Kidney capillary endothelial cell (primary cell): ENCODE measurements at regions not wholly inside any gene's neighbourhood (a gene's known extent, or its start where the extent isn't known, plus 50 kb on each side); places are given as distances from the start of the nearest gene placed in this dataset.
A peak's percentile ranks its signal among the peaks of the same experiment; 100 is the strongest.
"Not testable (repeated sequence)": the region's sequence is repeated elsewhere in the genome, so short reads cannot be mapped to it uniquely, and the experiment has no call there.

Experiments
- DNase-seq: peaks from one replicate; pipeline ENCODE4 v3.0.0-alpha.2; 2018; ENCODE audit warnings: low spot score

- not testable (repeated sequence) for DNase-seq
These were observed 111.3 kb downstream of the NPIPB11 start for GRCh38 chr16:29294951-29295795.

- DNase-seq = not testable (repeated sequence)
These were observed 112.0 kb downstream of the NPIPB11 start for GRCh38 chr16:29294400-29294933.

- not testable (repeated sequence) for DNase-seq
These were observed 113.0 kb downstream of the NPIPB11 start for GRCh38 chr16:29293545-29293944.

DNA sequence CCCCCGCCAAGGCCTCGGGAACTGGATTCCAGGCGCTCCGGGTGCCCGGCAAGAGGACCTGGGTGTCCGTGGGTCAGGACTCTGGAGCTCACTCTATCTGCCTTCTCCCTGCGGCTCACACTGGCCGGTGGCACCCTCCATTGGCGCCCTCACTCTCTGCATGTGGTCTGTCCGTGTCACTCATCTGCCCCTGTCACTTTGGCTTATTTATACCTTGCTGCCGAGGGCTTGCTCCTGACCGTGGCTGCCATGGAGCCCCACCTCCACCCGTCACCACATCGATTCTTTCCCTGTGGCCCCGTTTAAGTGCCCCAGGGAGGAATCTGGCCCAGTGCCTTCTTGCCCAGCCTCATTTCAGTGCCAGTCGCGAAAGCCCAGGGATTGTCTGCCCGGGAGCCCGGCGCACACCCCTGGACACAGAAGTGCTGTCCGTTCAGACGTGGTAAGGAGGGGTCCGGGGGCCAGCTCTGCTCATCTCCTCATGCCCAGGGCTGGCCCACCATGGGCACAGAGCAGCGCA lies 113.5 kb downstream of the NPIPB11 start:
- DNase-seq = not testable (repeated sequence)

DNA sequence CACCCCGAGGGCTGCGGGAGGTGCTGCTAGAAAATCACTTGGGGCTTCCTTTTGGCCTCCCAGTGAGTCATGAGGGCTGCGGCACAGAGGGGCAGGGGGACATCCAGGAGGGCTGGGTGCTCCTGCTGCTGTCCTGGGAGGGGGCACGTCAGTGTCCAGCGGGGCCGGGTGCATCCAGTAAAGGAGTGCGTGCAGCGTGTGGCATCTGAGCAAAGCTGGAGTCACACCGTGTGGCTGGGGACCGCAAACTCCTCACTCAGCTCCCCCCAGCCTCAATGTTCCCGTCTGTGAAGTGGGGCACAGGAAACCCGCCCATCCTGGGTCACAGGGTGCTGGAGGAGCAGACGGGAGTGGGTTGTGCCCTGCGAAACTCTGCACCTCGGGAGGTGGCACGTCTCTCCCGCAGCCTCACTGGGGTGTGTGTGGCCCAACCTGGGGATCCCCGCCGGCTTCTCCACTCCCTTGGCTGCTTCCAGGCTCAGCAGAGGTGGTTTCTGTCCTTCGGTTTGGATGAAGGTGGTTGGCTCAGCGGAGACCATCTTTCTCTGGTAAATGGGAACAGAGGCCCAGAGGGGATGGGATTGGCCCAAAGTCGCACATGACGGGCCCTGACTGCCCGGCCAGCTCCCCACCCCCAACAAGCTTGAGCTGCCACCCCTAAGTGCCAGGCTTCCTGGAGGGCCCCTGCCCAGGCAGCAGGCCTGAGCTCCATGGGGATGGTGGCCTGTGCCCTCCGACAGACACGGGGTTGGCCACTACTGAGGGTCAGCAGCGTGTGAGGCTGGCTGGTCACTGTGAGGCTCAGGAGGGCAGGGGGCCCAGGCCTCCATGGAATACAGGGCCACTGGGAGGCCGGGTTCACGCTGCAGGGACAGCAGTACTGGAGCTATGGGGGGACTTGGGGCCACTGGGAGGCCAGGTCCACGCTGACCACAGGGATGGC lies 114.9 kb downstream of the NPIPB11 start:
- DNase-seq = not testable (repeated sequence)

GRCh38 chr16:29290631-29291247 lies 115.8 kb downstream of the NPIPB11 start:
- DNase-seq = peak; percentile 93

DNA sequence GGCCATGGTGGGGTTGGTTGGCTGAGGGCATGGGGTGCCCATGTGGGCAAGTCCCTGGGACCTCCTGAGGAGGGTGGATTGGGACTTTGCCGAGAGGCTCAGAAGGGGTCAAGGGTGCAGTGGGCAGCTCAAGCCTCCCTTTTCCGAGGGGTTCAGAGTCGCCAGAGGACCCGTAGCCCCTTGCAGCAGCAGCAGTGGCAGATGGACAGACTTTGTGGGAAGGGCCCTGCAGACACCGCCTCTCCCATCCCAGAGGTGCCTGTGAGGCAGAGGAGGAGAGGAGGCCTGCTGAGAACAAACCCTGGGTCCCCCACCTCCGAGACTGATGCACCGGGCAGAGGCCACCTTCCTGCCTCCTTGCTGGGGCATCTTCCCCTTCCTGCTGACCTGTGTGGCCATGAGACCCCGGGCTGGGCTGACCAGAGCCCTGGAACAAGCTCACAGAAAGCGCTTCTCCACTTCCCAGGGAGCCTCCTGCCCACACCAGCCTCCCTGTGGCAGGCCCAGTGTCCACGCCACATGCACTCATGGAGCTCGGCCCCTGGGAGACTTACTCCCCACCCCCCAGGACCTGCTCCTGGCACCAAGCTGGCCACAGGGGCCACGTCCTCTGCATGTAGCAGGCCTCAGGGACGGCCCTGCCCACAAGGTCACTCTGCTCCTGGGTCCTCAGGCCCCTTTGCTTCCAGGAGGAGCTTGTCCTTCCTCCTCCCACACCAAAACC lies 116.8 kb downstream of the NPIPB11 start:
- DNase-seq = not testable (repeated sequence)

DNA sequence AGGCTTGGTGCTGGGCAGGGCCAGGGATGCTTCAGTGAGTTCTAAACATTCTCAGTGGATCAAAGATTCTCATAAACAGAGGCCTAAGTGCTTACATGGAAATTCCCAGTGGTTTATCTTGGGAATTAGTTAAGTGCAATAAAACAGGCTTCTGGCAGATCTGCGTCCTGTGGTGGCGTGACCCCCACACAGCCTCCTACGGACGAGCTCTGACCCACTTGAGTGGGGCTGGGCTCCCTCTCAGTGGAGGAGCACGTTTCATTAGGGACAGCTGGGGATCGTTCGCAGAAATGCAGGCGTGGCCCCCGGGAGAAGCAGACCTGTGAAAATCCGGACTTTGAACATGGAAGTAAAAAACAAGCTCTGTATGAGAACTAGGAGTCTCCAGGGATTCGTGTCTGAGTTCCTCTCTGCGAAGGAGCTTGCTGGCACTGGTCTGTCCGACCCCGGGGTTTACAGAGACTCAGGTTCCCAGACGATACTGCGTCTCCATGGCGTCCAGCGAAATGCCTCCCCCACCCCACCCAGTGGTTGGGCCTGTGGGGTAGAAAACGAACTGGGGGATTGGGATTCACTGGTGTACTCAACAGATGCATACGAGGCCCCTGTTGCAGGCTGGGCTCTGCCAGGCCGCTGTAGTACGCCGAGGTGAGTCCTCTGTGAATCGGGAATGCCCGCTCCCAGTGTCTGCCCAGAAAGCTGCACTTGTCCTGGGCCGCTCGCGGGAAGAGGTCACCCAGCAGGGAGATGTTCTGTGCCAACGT lies 117.6 kb downstream of the NPIPB11 start:
- DNase-seq = not testable (repeated sequence)

DNA sequence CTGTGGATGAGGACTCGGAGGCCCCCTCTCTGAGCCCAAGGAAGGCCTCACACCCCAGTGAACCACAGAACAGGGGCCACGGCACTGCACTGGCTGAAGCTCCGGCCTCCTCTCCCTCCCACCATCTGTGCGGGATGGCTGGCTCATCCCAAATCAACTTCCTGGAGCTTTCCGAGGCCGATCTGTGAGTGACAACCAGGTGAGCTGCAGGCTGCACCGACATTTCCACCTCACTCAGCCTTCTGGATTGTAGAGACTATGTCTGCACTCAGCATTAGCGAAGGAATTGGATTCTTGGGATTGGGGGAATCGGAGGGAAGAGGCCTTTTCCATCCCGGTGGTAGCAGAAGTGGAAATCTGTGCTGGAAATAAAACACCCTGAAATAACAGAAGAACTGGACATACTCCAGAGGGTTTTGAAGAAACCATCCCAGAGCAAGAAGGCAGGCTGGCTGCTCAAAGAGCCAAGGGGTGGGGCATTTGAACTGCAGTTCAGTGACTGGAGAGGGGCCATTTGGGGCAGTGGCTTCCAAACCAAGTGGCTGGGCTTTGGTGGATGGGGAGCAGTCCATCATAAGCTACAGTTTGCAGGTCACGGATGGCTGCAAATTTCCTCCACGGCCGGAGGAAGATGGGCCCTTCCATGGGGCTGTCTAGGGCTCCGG lies 118.5 kb downstream of the NPIPB11 start:
- DNase-seq = not testable (repeated sequence)

DNA sequence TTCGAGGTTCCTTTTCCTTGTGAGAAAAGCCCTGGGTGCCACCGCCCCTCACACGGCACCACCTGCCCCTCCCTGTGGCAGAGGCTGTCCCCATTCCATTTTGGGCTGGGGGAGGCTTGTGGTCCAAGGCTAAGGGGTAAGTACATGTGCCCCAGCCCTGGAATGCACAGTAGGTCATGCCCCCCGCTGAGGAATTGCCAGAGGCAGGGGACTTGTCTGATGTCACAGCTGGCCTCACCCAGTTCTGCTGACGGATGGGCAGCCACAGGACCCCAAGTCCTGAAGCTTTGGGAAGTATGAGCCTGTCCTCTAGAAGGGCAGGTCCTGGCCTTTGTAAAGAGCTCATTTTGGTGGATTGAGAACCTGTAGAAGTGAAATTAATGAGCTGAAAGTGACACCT lies 119.3 kb downstream of the NPIPB11 start:
- not testable (repeated sequence) for DNase-seq

GRCh38 chr16:29286796-29287195 lies 119.7 kb downstream of the NPIPB11 start:
- not testable (repeated sequence) for DNase-seq

DNA sequence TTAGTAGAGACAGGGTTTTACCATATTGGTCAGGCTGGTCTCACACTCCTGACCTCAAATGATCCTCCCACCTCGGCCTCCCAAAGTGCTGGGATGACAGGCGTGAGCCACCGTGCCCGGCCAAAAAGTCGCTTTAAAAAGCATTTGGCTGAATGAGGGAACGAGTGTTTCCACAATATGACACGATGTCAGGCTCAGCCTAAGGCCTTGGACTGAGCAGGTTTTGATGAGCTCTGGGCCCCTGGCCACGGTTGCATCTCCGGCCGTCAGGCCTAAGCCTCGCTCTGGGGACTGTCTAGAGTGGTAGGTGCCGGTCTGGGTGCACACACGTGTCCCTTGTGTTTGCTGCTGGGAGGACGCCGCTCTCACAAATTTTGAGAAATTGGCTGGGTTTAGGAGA lies 120.3 kb downstream of the NPIPB11 start:
- not testable (repeated sequence) for DNase-seq

DNA sequence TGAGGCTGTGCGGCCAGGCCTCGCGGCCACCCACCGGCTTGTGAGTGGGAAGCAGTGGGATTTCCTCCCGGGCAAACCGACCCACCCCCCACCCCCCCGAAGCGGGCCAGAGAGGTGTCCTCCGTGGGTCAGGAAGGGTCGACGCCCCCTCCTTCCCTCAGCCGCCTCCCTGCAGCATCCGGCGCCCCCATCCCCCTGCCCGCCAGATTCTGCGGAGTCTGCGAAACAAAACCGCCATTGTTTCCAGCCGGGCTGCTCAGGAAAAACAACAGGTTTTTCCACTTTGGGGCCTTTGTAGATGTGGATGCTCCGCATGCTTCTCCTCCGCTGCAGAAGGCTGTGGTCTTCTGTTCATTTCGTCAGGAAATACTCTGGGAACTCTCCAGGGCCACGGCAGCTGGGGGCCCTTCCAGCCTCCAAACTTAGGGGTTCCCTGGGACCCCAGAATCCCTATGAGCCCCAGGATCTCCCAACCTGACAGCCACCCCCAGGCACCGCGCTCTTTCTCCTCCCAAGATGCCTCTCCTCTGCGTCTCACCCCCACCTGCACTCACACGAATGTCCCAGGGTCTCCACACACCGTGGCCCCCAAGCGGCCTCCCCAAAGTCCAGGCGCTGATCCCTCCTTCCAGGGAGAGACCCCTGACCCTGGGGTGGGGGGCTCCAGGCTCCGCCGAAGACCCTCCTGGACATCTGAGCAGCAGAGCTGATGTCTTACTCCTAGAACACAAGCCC lies 121.2 kb downstream of the NPIPB11 start:
- DNase-seq = not testable (repeated sequence)

GRCh38 chr16:29284723-29285122 lies 121.8 kb downstream of the NPIPB11 start:
- DNase-seq = not testable (repeated sequence)

GRCh38 chr16:29284159-29284558 lies 122.4 kb downstream of the NPIPB11 start:
- not testable (repeated sequence) for DNase-seq

DNA sequence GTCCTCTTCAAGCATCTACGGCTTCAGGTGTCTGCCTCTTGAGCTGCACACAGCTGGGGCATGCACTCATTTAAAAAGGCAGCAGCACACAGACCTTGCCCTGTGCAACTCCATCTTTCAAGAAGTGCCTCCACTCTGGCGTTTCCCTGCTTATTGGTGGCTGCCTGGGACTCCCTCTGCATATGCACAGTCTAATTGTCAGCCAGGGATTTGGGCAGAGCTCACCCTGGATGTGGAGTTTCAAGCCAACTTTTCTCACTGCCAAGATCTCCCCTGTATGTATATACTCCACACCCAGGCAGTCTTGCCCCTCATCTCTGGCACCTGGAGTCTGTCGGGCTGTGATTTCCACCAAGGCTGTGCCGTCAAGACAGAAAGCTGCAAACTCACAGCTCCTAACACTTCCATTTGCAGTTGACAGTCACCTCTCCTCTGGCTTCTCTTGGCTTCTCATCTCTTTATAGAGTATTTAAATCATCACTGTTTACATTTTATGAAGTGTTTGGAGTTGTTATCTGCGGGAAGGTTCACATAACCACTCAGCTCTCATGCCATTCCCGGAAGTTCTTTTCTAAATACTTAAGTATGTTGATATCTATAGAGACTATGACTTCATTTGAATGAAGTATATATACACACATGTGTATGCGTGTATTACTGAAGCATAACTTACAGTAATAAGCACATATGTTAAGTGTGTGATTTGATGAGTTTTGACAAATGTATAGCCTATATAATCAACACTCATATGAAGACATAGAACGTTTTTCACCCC lies 128.2 kb downstream of the NPIPB11 start:
- not testable (repeated sequence) for DNase-seq

- not testable (repeated sequence) for DNase-seq
These were observed 130.1 kb downstream of the NPIPB11 start for GRCh38 chr16:29276446-29276845.
